A673 (cell line): ENCODE measurements at regions not wholly inside any gene's neighbourhood (a gene's known extent, or its start where the extent isn't known, plus 50 kb on each side); places are given as distances from the start of the nearest gene placed in this dataset.

ENCODE experiments used
- CTCF ChIP-seq: fragments of 300-800, 200-600 bp; sonication (generic); conservative IDR thresholded peaks from 2 replicates; pipeline ENCODE4 v1.5.1; 2017; ENCODE audit warnings: low read depth, mild to moderate bottlenecking, antibody characterized with exemption, low read length, moderate library complexity, mixed read lengths
- EZH2 ChIP-seq: fragments of 200-600 bp; sonication (generic); IDR thresholded peaks from 2 replicates; pipeline ENCODE4 v1.6.1; 2017; ENCODE audit warnings: borderline replicate concordance, low read depth, mild to moderate bottlenecking, mixed read lengths, antibody characterized with exemption, low read length; ENCODE audit not compliant: poor library complexity, severe bottlenecking

DNA sequence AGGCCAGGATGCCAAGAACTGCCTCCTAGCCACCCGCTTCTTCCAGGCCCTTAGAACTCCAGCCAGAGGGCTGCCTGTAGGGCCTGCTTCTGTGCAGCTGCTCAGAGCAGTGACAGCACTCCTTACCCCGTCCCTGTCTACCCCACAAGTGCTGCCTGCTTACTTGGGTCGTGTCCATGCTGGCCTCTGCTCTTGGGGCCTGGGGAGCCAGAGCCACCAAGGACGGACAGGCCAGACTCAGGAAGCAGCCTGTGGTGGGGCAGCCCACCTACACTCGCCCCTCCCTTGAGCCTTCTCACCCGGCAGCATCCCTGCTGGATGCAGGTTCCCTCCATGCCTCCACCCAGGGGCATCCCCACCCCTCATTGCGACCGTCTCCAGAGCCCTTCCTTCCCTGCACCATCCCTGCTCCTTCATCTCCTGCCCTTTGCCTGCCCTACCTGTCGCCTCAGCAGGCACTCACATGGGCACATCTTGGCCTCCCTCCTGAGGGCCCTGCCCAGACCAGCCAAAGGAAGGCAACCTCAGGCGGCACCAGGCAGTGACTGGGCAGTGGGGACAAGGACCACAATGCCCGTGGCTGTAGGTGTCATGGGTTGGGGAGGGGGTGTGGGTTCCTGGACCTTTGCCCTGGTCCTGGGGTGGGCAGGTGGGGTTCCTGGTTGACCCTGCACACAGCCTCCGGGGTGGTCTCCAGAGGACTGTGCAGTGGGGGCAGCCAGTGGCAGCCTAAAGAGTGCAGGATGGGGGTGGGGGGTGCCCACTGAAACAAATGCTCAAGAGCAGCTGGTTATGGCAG lies 78.0 kb upstream of the TNS3 start:
- TF ChIP-seq CTCF: no peak
- no peak for TF ChIP-seq EZH2
